ENCODE measurements at regions not wholly inside any gene's neighbourhood (a gene's known extent, or its start where the extent isn't known, plus 50 kb on each side); places are given as distances from the start of the nearest gene placed in this dataset.

DNA sequence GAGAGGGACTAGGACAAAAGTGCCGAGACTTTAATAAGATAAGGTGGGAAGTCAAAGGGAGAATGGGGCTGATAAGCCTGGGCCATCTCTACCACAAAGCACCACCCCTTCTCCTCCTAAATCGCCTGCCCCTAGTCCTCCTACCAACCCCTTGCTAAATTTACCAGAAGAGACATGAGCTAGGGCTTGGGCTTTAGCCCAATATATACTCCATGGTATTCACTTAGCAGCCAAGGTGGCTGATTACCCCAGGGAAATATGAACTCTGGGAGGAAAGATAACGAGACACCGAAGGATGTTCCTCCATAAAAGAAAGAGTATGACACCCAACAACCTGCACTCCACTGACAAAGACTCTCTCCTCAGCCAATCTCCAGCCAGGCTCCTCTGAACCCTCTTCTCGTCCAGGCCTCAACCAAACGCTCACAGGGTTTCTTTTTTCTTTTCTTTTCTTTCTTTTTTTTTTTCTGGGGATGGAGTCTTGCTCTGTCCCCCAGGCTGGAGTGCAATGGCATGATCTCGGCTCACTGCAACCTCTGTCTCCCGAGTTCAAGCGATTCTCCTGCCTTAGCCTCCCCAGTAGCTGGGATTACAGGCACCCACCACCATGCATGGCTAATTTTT, 610.2 kb downstream of the UQCRFS1 start:
- TF ChIP-seq EZH2 (IDR thresholded peaks at IDR 0.05; ENCODE audit: borderline replicate concordance, control insufficient read depth, low read depth, low read length) (no peak), CBFB (IDR thresholded peaks at IDR 0.05; ENCODE audit: low read depth) (no peak), GATAD2B (conservative IDR thresholded peaks at IDR 0.05; ENCODE audit: low read depth) (no peak), TAF1 (IDR thresholded peaks at IDR 0.05; ENCODE audit: borderline replicate concordance, low read depth, low read length) (no peak)
